Thyroid gland (tissue), 4 donors: ENCODE measurements at regions not wholly inside any gene's neighbourhood (a gene's known extent, or its start where the extent isn't known, plus 50 kb on each side); places are given as distances from the start of the nearest gene placed in this dataset.

ENCODE experiments used
- CTCF ChIP-seq, 6 experiments: fragments of 200-600 bp in 3 of 6; fragments of 450-650 bp in 3 of 6; sonication (generic) in 3 of 6; IDR thresholded peaks; one replicate each; pipeline ENCODE4 v1.5.1; 2016 to 2019; ENCODE audit warnings: antibody characterized with exemption in 6 of 6, mild to moderate bottlenecking in 2 of 6, inconsistent platforms in 1 of 6, moderate library complexity in 1 of 6
- POLR2A ChIP-seq, 2 donors: fragments of 450-650 bp; IDR thresholded peaks; one replicate each; pipeline ENCODE4 v1.6.1; 2017; ENCODE audit warnings: antibody characterized with exemption in 2 of 2, mild to moderate bottlenecking in 2 of 2, moderate library complexity in 1 of 2

DNA sequence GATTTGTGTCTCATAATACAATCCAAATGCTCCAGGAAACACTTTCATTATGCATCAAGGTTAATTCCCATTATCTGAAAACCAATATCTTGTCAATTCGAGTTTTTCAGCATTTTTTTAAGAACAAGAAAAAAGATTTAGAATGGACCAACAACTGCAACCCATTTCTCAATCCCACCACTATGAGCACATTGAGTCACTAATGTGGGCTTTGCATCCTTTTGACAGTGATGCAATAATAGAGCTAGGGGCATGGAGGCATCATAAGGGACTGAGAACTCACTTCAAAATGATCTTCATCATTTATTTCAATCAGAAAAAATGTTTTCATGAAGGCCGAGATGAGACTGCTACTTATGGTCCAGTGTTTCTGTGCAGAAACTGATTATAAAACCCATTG is 74.8 kb upstream of the DEFB112 start:
- TF ChIP-seq CTCF (IDR thresholded peaks at IDR 0.05) (no peak), POLR2A (IDR thresholded peaks at IDR 0.05) (no peak)
